GM12878 (cell line): ENCODE measurements at regions not wholly inside any gene's neighbourhood (a gene's known extent, or its start where the extent isn't known, plus 50 kb on each side); places are given as distances from the start of the nearest gene placed in this dataset.

Source experiments
- ETV6 ChIP-seq, 2 experiments: fragments of 450-650 bp in 1 of 2; IDR thresholded peaks in 1 of 2; conservative IDR thresholded peaks in 1 of 2; 2 replicates each; pipeline ENCODE4 v1.6.1; 2014; ENCODE audit warnings: antibody characterized with exemption in 1 of 2, borderline replicate concordance in 1 of 2, low read depth in 1 of 2, mild to moderate bottlenecking in 1 of 2, moderate library complexity in 1 of 2
- NR2F1 ChIP-seq: fragments of 450-650 bp; conservative IDR thresholded peaks from 2 replicates; pipeline ENCODE4 v1.6.1; 2017; ENCODE audit warnings: mild to moderate bottlenecking
- RCOR1 ChIP-seq: conservative IDR thresholded peaks from 2 replicates; pipeline ENCODE4 v1.6.1; 2012; ENCODE audit warnings: low read depth, low read length, improper control_type of control experiment
- SREBF1 ChIP-seq: IDR thresholded peaks from 2 replicates; pipeline ENCODE4 v1.6.1; 2012; ENCODE audit warnings: mild to moderate bottlenecking, low read length
- TCF12 ChIP-seq: IDR thresholded peaks from 2 replicates; pipeline ENCODE4 v1.6.1; 2011; ENCODE audit warnings: low read depth, mild to moderate bottlenecking, low read length

DNA sequence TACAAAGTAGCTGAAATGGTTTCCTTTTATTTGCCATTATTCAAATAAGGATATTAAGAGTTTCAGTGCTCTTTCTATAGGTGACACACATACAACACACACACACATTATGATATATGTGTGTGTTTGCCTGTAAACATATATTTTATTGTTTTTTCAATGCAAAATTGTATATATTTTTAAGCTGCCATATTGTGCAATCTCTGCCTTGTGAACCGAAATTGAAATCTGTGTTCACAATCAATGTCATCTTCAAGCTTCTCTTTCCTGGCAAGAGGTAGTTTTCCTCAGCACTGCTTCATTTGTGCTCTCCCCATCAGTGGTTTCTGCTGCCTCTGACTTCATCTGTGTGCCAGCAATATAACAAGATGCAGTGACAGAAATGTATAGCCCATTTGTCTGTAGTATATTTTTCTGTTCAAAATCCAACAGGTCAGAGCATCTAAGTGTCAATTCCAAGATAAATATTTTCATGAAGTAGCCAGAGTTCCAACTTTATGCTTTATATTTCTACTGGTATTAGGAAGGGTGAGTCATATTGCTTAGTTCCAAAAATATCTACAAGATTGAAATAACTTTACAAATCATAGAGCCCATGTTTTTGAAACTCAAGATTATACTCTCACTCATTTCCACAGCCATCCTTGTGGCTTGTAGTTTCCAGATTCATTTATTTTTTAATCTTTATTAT lies 1704.8 kb upstream of the CDH9 start:
- TF ChIP-seq RCOR1 (no peak), ETV6 (conservative IDR thresholded peaks at IDR 0.05 in 1 of 2, IDR thresholded peaks at IDR 0.05 in 1 of 2; ENCODE audit: borderline replicate concordance in 1 of 2, low read depth in 1 of 2) (no peak), NR2F1 (no peak), SREBF1 (no peak), TCF12 (no peak)
